Renal cortex interstitium (tissue), 11 donors: ENCODE measurements at regions not wholly inside any gene's neighbourhood (a gene's known extent, or its start where the extent isn't known, plus 50 kb on each side); places are given as distances from the start of the nearest gene placed in this dataset.

Source experiments
- DNase-seq, 11 donors: peaks; one replicate each; pipeline ENCODE4 v3.0.0-alpha.2; 2013; ENCODE audit warnings: low read depth in 9 of 11, low spot score in 4 of 11; ENCODE audit errors: extremely low read depth in 1 of 11

DNA sequence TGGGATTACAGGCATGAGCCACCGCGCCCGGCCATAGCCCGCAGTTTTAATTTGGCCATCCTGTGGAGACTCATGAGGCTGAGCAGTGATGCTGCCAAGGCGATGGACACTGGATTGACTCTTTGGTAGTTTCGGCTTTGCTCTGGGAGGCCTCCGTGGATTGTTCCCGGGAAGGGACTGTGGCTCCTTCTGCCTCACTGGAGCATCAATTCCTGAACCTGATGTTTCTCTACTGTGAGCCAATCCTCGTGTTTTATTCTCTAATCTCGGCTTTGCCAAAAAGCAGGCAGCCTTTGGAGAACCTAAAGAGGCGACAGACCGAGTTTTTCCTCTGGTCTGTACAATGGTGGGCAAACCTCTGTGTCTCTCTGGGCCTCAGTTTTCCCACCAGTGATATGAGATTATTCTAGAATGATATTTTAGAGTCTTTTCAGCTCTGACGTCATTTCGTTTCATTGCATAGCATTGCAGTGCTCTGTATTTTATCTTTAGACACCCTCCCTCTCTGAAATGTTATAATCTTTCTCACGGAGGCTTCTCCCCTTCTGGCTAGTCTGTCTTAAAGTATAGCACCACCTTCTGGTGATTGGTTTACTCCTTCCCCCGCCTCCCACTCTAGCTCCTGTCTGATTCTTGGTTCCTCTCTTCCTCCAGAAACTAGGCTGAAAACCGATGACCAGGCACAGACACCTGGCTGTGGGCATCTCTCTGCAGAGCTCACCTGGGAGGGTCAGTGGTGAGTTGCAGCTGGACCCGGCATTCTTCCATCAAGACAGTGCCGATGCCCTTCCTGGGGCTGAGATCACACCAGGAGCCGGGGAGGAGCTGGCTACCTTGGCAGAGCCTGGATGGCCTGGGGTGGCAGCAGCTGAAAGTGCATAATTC is 341.3 kb downstream of the MYCN start:
- peak; percentile 26 to 62 (median 42) for DNase-seq

GRCh38 chr2:16280081-16280480 is 339.7 kb downstream of the MYCN start:
- no peak for DNase-seq

GRCh38 chr2:16279641-16280040 is 339.3 kb downstream of the MYCN start:
- DNase-seq, result no peak

- no peak for DNase-seq
Measured at GRCh38 chr2:16279201-16279570, 338.8 kb downstream of the MYCN start.

GRCh38 chr2:16278421-16279200 is 338.3 kb downstream of the MYCN start:
- no peak for DNase-seq

DNA sequence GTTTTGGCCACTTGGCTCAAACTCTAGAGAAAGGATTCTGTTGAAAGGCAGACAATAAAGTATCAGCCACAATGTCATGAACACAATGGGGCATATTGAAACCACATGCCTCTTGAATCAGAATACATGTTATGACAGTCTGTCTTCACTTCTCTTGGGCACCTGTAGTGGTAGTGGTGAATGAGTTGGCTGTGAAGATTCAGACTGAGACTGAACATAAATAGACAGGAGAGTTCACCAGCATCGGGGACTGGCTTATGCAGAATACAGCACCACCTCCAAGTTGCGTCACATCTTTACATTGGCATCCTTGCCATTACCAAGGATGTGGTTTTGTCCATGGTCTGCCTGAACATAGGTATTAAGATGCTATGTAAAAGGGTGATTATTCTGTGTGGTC is 336.8 kb downstream of the MYCN start:
- no peak for DNase-seq

GRCh38 chr2:16275661-16276060 is 335.3 kb downstream of the MYCN start:
- no peak for DNase-seq

GRCh38 chr2:16275131-16275530 is 334.8 kb downstream of the MYCN start:
- no peak for DNase-seq

- no peak for DNase-seq
Measured at GRCh38 chr2:16273111-16273510, 332.8 kb downstream of the MYCN start.

GRCh38 chr2:16272038-16272788 is 331.9 kb downstream of the MYCN start:
- no peak for DNase-seq

GRCh38 chr2:16271231-16271896 is 331.0 kb downstream of the MYCN start:
- DNase-seq, result no peak

GRCh38 chr2:16270441-16270840 is 330.1 kb downstream of the MYCN start:
- no peak for DNase-seq

- no peak for DNase-seq
Measured at GRCh38 chr2:16268301-16269000, 328.1 kb downstream of the MYCN start.

GRCh38 chr2:16266571-16266970 is 326.2 kb downstream of the MYCN start:
- no peak for DNase-seq

- no peak for DNase-seq
Measured at GRCh38 chr2:16264931-16265540, 324.7 kb downstream of the MYCN start.

DNA sequence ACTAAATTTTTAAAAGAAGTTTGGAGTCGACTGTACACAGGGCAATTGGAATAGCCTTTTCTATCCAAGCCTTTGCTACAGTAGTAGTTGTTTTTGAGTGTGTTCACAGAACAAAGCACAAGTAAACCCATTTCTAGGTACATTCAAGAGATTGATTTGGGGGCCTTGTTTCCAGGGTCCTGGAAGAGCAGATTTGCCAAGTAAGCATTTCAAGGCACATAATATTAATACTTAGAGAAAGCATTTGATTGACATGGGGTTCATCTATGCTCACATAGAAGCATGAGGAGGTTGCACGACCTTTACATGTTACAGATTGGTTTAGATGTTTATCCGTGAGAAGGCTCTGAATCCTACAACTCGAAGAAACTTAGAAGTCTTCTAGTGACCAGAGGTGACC is 324.1 kb downstream of the MYCN start:
- no peak for DNase-seq

DNA sequence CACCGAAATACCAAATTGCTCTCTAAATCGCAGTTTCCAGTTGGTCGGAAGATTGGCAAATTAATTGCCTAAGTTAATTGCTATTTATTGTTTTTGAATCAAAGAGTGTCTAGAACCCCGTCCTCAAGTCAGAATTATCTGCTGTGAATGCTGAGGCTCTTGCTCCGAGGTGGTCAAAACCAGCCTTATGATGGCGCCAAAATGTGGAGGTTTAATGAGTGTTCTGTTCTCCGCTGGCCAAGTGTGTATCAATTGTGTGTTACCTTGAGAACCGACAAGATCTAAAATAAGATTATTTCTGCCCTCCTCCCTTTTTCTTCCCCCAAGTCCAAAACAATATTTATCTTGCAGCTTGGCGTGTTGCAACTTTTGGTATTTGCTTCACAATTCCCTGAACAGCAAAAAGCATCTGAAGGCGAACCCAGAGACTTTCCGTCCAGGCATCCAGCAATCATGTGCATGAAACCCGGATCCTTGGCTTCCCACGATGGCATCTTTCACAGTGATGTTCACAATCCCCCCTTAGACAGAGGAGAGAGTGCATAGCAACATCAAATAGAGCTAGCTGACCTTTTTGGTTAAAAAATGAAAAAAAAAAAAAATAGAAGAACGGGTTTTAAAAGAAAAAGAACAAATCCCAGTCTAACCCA is 323.0 kb downstream of the MYCN start:
- DNase-seq, result no peak
